ENCODE measurements at regions not wholly inside any gene's neighbourhood (a gene's known extent, or its start where the extent isn't known, plus 50 kb on each side); places are given as distances from the start of the nearest gene placed in this dataset.

- in situ Hi-C loops (cut with HindIII; ENCODE audit: low sequenced_read_pairs) = no loop called here
Measured at GRCh38 chr11:27216270-27217149, 146.5 kb downstream of the CCDC34 start.

- in situ Hi-C loops (cut with HindIII; ENCODE audit: low sequenced_read_pairs) = no loop called here
Measured at GRCh38 chr11:27215471-27216269, 147.3 kb downstream of the CCDC34 start.

- in situ Hi-C loops (cut with HindIII; ENCODE audit: low sequenced_read_pairs) = no loop called here
Measured at GRCh38 chr11:27214713-27215112, 148.3 kb downstream of the CCDC34 start.

- in situ Hi-C loops (cut with HindIII; ENCODE audit: low sequenced_read_pairs) = no loop called here
Measured at GRCh38 chr11:27213232-27213660, 149.8 kb downstream of the CCDC34 start.

GRCh38 chr11:27212248-27212780 is 150.7 kb downstream of the CCDC34 start:
- in situ Hi-C loops (cut with HindIII; ENCODE audit: low sequenced_read_pairs) = no loop called here

- in situ Hi-C loops (cut with HindIII; ENCODE audit: low sequenced_read_pairs) = no loop called here
Measured at GRCh38 chr11:27211370-27212127, 151.5 kb downstream of the CCDC34 start.

GRCh38 chr11:27210531-27210930 is 152.5 kb downstream of the CCDC34 start:
- in situ Hi-C loops (cut with HindIII; ENCODE audit: low sequenced_read_pairs) = no loop called here

- in situ Hi-C loops (cut with HindIII; ENCODE audit: low sequenced_read_pairs) = no loop called here
Measured at GRCh38 chr11:27209562-27210005, 153.4 kb downstream of the CCDC34 start.

- in situ Hi-C loops (cut with HindIII; ENCODE audit: low sequenced_read_pairs) = no loop called here
Measured at GRCh38 chr11:27208846-27209245, 154.2 kb downstream of the CCDC34 start.

- in situ Hi-C loops (cut with HindIII; ENCODE audit: low sequenced_read_pairs) = no loop called here
Measured at GRCh38 chr11:27207025-27207650, 155.9 kb downstream of the CCDC34 start.

GRCh38 chr11:27205779-27206570 is 157.0 kb downstream of the CCDC34 start:
- in situ Hi-C loops (cut with HindIII; ENCODE audit: low sequenced_read_pairs) = no loop called here

- in situ Hi-C loops (cut with HindIII; ENCODE audit: low sequenced_read_pairs) = no loop called here
Measured at GRCh38 chr11:27205250-27205649, 157.8 kb downstream of the CCDC34 start.

GRCh38 chr11:27204529-27204928 is 158.5 kb downstream of the CCDC34 start:
- in situ Hi-C loops (cut with HindIII; ENCODE audit: low sequenced_read_pairs) = no loop called here

- in situ Hi-C loops (cut with HindIII; ENCODE audit: low sequenced_read_pairs) = no loop called here
Measured at GRCh38 chr11:27203077-27203647, 159.9 kb downstream of the CCDC34 start.

- in situ Hi-C loops (cut with HindIII; ENCODE audit: low sequenced_read_pairs) = no loop called here
Measured at GRCh38 chr11:27201454-27202302, 161.1 kb downstream of the BBOX1 start.

- in situ Hi-C loops (cut with HindIII; ENCODE audit: low sequenced_read_pairs) = no loop called here
Measured at GRCh38 chr11:27200779-27201453, 160.3 kb downstream of the BBOX1 start.

- in situ Hi-C loops (cut with HindIII; ENCODE audit: low sequenced_read_pairs) = loop anchor here (5.0 kb wide), 2 partner anchors 96 to 286 kb away; no protein-coding TSS in a partner anchor
Measured at GRCh38 chr11:27196203-27196897, 155.7 kb downstream of the BBOX1 start.

All from endothelial cell of hepatic sinusoid (primary cell).